Medulla oblongata (tissue), 1 donor: ENCODE measurements at regions not wholly inside any gene's neighbourhood (a gene's known extent, or its start where the extent isn't known, plus 50 kb on each side); places are given as distances from the start of the nearest gene placed in this dataset.

ENCODE experiments used
- DNase-seq: peaks from one replicate; pipeline ENCODE4 v3.0.0-alpha.2; 2015; ENCODE audit errors: extremely low spot score

DNA sequence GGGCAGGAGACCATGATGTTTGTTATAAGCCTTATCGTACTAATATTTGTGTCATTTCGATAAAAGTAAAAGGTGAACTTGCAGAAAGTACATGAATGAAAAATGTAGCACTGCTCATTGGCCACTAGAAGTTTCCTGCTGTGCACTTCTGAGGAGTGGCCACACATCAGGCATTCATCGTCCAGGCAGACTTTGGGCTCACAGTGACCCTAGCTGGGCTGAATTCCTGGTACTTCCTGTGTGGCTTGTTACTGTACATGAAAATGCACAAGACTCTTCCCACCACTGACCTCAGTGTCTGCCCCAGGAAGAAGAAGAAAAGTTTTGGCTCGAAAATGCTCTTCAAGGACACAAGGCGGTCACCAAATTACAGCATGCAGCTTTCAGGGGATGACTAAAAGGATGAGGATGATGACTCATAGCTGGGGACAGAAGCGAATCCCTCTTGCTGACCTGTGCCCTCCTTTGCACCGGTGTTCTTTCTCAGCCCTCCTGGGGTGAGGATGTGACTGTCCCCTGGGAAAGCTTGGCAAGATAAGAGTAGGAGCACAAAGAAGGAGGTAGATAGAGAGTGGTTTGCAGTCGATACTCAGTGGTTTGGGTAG is 252.4 kb upstream of the KAZN start:
- DNase-seq: no peak

DNA sequence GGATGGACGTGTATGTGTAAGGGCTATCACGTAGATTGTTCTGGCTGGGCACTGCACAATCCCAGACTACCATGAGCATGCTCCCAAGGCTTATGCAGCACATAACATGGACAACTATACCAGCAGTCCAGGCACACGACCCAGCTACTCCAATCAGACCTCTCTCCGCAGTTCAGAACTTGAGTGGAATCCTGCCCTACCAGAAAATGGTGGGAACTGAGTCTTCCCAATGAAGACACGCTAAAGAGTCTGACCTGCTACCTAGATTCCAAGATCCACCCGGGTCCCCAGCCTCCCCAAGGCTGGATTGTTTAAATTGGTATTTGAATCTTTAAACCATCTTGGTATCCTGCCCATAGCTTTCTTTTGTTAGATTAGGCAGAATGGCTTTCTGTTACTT is 251.3 kb upstream of the KAZN start:
- DNase-seq: no peak

DNA sequence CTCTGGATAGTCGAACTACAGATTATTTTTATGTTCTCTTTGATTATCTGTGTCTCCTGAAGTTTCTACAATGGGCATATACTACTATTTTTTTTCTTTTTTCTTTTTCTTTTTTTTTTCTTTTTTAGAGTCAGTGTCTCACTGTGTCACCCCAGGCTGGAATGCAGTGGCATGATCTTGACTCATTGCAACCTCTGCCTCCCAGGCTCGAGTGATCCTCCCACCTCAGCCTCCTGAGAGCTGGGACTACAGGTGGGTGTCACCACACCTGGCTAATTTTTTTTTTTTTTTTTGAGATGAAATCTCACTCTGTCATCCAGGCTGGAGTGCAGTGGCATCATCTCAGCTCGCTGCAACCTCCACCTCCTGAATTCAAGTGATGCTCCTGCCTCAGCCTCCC is 250.7 kb upstream of the KAZN start:
- no peak for DNase-seq

DNA sequence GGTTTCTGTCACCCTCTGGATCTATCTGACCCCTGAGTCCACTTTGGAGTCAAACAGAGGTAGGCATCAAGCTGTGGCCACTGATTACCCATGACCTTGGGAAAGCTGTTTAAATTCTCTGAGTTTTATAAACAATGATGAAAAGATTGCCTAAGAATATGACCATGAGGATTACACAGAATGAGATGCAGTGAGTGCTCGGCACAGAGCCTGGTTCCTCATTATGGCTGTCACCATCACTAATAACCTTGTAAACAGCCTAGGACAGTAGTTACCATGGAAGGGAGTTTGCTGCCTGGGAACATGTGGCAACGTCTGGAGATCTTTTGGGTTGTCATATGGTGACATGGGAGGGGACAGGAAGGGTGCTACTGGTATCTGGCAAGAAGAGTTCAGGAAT is 248.3 kb upstream of the KAZN start:
- DNase-seq: no peak

DNA sequence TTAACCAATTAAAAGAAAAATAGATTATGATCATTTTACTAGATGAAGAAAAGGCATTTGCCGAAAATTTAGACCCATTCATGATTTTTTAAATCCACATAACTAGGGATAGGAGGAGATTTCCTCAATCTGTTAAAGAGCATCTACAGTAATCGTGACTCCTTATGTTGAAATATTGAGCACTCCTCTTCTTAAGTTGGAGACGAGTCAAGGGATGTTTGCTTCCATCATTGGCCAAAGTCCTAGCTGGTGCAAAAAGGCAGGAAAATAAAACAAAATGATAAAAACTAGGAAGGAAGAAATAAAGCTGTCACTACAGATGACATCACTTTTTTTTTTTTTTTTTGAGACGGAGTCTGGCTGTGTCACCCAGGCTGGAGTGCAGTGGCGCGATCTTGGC is 245.6 kb upstream of the KAZN start:
- no peak for DNase-seq

DNA sequence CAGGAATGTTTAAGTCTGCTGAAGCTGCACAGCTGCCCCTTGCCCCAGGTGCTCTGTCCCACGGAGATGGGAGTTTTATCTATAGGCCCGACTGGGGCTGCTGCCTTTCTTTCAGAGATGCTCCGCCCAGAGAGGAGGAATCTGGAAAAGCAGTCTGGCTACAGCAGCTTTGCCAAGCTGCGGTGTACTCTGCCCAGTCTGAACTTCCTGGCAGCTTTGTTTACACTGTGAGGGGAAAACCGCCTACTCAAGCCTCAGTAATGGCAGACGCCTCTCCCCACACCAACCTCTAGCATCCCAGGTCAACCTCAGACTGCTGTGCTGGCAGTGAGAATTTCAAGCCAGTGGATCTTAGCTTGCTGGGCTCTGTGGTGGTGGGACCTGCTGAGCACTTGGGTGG is 237.5 kb upstream of the KAZN start:
- DNase-seq: peak; percentile 36

DNA sequence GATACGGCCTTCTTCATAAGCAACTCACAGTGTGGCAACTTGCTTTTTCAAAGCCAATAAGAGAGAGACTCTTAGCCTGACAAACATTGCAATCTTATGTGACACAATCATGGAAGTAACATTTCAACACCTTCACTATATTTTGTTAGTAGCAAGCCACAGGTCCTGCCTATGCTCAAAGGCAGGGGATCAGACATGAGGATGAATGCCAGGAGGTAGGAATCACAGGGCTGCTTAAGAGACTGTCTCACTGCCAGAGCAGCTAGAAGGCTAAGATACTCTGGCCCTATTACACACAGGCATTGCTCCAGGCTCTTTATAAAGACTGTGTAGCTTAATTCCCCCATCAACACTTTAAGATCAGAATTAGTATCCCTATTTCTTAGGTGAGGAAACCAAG is 236.2 kb upstream of the KAZN start:
- DNase-seq: no peak

DNA sequence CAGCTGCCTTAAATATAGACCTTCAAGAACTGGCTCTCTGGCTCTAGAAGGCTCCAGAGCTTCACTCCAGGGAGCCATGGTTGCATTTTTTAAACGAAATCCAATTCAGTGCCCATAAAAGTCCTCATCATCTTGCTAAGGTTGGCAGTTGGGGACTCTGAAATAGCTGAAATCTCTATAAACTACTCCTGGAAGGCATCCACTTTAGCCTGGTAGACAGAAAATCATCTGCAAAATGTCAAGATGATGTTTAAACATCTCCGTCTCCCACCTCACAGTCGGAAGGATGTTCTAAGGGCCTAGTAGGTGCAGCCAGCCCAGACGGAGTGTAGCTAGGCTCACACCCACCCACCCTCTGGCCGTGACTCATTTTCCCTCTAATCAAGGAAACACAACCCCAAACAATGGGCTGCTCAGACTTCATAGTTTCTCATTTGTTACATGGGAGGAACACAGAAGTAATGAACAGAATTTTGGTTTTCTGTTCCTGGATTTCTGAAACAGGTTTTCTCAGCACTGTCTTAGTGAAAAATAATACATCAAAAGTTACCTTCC is 235.4 kb upstream of the KAZN start:
- DNase-seq: no peak

DNA sequence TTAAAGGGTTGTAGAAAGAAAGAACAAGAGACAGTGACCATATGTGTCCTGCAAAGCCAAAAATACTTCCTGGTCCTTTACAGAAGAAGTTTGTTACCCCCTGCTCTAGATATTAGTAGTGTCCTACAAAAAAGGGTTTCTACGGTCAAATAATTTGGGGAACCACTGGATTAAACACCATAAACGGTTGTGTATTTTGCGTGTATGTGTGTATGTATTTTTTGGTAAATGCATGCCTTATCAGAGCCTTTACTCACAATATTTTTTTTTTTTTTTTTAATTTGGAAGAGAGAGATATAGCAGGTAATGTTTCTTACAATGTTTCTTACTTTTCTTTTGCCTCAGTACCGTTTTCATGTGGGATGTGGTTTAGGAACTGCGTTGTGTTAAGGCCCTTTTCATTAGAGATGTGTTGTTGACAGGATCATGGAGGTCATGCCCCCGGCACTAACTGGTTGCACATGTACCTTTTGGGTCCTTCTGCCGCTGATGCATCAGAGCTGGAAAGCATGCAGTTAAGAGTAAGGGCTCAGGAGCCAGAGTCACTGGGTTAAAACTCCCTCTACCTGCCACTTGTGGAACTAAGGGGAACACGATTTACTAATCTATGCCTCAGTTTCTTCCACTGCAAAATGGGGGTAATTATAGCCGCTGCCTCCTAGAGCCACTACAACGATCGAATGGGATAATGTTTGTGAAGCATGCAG is 234.6 kb upstream of the KAZN start:
- DNase-seq: no peak

DNA sequence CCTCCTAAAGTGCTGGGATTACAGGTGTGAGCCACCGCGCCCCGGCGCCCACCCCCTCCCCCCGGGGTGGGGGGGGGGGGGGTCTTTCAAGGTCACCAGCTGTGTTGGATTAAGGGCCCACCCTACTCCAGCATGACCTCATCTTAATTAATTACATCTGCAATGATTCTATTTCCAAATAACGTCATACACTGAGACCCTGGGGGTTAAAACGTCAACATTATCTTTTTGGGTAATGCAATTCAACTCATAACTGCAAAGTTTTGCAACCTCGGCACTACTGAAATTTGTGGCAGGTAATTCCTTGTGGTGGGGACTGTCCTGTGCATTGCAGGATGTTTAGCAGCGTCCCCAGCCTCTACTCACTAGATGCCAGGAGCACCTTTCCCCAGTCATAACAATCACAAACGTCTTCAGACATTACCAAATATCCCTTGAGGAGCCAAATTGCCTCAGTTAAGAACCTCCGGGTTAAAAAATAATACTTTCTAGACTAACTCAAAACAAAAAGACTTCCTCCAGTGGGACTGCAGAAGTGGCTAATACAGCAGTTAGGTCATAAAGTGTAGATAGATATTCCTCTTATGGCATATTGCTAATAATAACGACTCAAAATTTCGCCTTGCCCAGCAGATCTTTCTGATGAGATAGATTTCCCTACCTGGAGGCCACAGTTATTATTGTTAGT is 233.0 kb upstream of the KAZN start:
- no peak for DNase-seq

DNA sequence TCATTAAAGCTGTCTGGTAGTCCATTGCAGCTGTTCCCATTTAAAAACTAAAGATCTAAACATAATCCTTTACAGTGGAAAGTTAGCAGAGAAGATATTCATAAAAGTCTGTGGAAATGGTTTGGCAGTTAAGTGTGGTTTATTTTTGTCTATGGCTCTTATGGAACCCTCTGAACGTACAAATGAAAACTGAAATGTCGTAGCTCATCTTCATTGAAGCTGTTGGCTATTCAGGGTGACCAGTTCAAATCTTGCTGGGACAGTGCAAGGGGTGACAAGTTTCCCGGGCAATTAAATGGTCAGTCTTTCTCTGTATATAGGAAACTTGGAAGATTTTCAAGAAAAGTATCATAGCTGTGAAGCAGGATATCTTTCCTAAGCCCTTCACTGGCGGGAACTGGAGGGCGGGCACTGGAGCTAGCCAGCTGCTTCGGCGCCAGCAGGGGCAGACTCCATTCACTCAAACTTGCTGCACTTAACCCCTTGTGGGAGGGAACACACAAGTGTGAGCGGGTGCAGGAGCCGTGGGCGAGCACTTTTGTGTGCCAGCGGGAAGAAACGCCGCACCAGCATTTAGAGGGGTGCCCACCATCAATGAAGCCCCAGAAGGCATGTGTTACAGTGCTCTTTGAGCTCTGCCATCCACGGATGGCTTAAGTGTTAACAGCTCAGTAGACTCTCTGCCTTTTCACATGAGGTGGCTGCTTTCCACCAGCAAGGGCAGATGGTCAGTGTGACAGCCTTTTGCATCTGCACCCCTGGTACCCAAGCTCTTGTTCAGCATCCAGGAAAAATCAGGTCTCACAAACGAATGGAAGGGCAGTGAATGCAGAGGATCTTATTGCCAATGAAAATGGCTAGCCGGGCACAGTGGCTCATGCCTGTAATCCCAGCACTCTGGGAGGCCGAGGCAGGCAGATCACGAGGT is 232.1 kb upstream of the KAZN start:
- DNase-seq: peak; percentile 32

DNA sequence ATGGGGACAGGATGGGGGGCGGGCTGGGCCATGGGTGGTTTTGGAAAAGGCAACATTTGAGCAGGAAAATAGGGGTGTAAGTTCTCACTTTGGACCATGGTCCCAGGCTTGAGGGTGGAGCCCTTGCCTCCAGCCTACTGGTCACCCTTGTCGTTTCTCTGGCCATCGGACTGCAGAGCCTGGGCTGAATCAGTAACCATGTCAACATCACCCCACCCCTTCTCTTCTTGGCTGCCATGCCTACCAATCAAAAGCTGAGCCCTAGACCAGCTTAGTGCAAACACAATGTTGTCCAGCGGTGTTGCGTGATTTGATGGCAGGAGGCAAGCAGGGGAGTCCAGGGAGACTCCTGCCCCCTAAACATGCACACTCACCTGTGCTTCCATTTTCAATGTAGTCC is 231.0 kb upstream of the KAZN start:
- no peak for DNase-seq

DNA sequence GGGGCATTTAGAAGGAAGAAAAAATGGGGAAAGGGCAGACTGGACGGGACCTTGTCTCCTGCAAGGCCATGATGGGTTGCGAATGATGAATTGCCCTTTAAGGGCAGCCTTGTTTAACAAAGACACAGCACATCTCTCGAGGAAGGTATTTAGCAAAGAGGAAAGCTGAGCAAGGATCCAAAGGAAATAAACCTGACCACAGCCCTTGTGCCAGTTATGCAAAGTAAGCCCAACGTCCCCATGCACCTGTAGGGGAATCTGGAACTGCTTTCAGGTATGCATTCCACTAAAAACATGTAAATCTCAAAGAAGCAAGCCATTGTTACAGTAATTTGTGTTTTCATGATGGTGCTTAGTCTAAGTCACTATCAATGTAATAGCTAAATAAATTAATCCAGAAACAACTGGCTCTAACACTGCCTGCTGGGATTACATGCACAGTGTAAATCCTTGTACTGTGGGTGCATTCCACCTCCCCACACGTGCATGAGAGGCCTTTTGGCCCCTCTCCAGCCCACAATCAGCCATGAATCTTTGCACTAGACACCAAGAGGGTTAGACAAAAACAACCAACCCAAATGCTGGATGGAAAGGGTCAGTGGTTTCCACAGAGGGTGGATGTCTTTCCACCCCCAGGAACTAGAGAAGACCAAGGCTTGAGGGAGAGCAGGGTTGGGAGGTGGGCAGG is 228.8 kb upstream of the KAZN start:
- no peak for DNase-seq

DNA sequence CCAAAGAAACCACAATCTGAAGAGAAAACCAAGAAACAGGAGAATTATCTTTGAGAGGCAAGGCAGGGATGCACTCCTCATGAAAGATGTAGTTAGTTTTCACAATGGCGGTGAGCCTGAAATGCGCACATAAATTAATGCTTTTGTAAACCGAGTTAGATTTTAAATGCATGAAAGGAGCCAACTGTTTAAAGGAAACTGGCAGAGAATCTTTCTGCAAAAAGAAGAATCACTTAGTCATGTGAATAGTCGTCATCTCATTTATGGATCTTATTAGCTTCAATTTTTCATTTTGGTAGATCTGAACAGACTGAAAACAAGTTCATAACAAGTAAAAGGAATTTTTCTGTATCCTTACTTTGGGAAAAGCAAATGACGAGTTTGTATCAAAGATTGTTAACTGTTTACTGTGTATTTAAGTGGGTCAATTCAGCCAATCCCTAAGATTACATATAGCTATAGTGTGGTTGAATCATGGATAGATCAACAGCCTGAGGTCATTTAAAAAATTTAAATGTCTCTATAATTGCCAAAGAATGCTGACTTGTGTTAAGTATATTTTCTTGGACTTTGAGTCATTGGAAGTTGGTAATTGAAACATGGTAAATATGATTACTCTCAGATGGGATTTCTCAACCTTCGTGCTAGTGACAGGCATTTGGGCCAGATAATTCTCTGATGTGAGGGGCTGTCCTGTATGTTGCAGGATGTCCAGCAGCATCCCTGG is 226.6 kb upstream of the KAZN start:
- DNase-seq: no peak

DNA sequence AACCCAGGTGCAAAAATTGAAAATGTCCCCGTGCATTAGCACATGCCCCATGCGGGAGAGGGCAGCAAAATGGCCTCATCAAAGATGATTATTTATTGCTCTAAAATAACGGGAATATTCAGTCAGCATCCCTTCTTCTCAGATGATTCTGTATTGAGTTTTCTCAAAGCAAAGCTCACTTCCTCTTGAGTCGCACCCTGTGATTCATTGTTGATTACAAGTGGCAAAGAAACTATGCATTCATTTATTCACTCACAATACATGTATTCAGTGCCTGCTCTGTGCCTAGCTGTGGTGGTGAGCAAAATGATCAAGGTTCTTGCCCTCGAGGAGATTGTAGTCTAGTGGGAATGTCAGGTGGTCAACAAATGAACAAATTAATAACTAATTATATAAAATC is 226.0 kb upstream of the KAZN start:
- no peak for DNase-seq

DNA sequence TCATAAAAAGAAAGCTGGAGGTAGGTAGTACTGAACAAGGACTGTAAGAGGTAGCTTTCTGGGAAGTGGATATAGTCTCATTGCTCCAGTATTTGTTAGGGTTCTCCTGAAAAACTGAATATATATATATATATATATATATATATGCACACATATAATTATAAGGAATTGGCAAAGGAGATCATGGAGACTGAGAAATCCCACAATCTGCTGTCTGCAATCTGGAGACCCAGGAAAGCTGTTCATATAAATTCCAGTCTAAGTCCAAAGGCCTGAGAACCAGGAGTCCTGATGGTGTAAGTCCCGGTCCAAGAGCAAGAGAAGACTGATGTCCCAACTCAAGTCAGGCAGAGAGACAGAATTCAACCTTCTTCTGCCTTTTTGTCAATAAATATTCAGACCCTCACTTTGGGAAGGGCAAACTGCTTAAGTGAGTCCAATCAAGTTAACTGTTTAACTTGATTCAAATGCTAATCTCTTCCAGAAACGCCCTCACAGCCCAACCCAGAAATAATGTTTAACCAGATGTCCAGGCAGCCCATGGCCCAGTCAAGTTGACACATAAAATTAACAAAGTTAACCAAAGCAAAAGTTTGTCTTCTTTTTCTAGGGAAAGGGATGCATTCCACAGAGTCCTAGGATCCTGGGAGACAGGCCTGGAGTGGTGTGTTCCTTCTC is 225.3 kb upstream of the KAZN start:
- no peak for DNase-seq

DNA sequence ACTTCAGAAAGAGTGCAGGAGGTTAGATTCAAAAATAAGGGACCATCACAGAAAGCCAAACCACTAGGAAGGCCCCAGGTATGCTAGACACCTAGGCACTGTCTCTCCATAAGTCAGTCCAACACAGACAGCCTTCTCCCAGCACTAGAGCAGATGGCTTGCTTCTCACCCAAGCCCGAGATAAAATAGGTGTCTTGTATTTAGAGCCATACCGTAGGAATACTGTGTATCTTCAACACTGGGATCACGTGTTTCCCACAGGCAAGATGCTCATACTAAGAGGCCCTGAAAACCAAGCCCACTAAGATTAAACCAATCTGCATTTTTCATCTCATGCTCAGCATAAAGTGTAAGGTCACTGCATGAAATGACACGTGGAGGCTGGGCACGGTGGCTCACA is 223.3 kb upstream of the KAZN start:
- DNase-seq: no peak

DNA sequence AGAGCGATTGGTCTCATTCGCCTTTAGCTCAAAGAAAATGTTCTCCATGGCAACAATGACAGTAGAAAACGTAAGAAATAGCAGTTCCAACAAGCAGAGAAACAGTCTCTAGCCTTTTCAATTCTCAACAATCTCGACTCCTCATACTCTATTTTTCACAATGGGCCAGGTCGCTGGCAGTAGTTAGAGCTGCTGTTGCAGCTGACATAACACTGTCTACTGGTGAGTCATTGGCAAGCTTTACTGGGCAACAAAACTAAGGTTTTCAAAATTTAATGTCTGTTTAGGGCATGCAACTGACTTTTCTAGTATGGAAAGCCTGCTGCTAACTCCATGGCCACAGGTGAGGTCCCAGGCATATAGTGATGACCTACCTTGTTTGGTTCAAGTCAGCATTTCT is 221.1 kb upstream of the KAZN start:
- DNase-seq: no peak

DNA sequence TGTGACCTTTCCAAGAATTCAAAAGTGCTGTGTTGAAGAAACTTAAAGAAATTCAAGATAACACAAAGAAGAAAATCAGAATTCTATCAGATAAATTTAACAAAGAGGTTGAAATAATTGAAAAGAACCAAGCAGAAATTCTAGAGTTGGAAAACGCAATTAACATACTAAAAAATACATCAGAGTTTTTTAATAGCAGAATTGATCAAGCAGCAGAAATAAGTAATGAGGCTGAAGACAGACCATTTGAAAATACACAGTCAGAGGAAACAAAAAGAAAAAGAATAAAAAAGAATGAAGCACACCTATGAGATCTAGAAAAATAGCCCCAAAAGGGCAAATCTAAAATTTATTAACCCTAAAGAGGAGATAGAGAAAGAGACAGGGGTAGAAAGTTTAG is 218.1 kb upstream of the KAZN start:
- DNase-seq: no peak

DNA sequence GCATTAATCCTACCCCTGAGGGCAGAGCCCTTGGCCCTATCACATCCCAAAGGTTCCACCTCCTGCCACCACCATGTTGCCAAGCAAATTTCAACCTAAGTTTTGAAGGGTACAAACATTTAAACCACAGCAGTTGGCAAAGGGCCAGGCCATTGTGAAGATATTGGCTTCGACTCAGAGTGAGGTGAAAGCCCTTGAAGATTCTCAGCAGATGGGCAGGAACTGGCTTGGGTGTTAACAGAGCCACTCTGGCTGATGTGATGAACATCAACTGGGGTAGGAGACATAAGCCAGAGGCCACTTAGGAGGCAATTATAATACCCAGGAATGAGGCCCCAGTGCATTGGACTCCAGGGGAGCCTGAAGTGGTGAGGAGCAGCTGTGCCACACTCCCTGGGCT is 207.7 kb upstream of the KAZN start:
- no peak for DNase-seq
